ENCODE measurements at regions not wholly inside any gene's neighbourhood (a gene's known extent, or its start where the extent isn't known, plus 50 kb on each side); places are given as distances from the start of the nearest gene placed in this dataset.

DNA sequence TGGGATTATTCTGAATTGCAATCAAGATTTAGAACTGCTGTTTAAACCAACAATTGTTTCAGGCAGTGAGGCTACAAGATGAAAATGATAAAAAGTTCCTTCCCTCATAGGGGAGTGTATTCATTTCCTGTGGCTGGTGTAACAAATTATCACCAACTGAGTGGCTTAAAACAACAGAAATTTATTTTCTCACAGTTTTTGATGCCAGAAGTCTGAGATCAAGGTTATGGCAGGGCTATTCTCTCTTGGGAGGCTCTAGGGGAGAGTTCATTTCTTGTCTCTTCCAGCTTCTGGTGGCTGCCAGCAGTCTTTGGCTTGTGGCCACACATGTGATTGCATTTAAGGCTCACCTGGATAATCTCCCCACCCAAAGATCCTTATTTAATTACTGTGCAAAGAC lies 290.5 kb upstream of the ZSWIM2 start:
- ATAC-seq = no peak
- Mint-ChIP-seq H3K36me3 (no peaks in the 10 kb centered on the region), H3K27me3 (ENCODE audit: low read depth) (no peaks in the 10 kb centered on the region), H3K9me3 (peaks cover 12% of the 10 kb centered on the region), H3K4me1 (no peaks in the 10 kb centered on the region), H3K27ac (no peak overlapping the region), H3K4me3 (no peak overlapping the region)
- CTCF ChIA-PET = interaction anchor here (1.2 kb wide), 1 partner anchor 21 kb away, joined by 5 read pairs; no protein-coding TSS in a partner anchor
- TF ChIP-seq TCF7 (CRISPR knock-in tag; IDR thresholded peaks at IDR 0.05; ENCODE audit: low read depth) (no peak), OVOL2 (CRISPR knock-in tag; IDR thresholded peaks at IDR 0.05; ENCODE audit: borderline replicate concordance) (no peak), ZBTB21 (CRISPR knock-in tag; IDR thresholded peaks at IDR 0.05; ENCODE audit: borderline replicate concordance) (no peak), NFATC4 (CRISPR knock-in tag; IDR thresholded peaks at IDR 0.05) (no peak), TEAD4 (CRISPR knock-in tag; IDR thresholded peaks at IDR 0.05) (no peak)
- TF ChIP-seq, protein P1, sequence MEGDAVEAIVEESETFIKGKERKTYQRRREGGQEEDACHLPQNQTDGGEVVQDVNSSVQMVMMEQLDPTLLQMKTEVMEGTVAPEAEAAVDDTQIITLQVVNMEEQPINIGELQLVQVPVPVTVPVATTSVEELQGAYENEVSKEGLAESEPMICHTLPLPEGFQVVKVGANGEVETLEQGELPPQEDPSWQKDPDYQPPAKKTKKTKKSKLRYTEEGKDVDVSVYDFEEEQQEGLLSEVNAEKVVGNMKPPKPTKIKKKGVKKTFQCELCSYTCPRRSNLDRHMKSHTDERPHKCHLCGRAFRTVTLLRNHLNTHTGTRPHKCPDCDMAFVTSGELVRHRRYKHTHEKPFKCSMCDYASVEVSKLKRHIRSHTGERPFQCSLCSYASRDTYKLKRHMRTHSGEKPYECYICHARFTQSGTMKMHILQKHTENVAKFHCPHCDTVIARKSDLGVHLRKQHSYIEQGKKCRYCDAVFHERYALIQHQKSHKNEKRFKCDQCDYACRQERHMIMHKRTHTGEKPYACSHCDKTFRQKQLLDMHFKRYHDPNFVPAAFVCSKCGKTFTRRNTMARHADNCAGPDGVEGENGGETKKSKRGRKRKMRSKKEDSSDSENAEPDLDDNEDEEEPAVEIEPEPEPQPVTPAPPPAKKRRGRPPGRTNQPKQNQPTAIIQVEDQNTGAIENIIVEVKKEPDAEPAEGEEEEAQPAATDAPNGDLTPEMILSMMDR (IDR thresholded peaks at IDR 0.05) = no peak
- TF ChIP-seq, protein P2, sequence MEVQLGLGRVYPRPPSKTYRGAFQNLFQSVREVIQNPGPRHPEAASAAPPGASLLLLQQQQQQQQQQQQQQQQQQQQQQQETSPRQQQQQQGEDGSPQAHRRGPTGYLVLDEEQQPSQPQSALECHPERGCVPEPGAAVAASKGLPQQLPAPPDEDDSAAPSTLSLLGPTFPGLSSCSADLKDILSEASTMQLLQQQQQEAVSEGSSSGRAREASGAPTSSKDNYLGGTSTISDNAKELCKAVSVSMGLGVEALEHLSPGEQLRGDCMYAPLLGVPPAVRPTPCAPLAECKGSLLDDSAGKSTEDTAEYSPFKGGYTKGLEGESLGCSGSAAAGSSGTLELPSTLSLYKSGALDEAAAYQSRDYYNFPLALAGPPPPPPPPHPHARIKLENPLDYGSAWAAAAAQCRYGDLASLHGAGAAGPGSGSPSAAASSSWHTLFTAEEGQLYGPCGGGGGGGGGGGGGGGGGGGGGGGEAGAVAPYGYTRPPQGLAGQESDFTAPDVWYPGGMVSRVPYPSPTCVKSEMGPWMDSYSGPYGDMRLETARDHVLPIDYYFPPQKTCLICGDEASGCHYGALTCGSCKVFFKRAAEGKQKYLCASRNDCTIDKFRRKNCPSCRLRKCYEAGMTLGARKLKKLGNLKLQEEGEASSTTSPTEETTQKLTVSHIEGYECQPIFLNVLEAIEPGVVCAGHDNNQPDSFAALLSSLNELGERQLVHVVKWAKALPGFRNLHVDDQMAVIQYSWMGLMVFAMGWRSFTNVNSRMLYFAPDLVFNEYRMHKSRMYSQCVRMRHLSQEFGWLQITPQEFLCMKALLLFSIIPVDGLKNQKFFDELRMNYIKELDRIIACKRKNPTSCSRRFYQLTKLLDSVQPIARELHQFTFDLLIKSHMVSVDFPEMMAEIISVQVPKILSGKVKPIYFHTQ (CRISPR knock-in tag; IDR thresholded peaks at IDR 0.05) = no peak
- TF ChIP-seq, protein P3, sequence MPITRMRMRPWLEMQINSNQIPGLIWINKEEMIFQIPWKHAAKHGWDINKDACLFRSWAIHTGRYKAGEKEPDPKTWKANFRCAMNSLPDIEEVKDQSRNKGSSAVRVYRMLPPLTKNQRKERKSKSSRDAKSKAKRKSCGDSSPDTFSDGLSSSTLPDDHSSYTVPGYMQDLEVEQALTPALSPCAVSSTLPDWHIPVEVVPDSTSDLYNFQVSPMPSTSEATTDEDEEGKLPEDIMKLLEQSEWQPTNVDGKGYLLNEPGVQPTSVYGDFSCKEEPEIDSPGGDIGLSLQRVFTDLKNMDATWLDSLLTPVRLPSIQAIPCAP (CRISPR knock-in tag; IDR thresholded peaks at IDR 0.05) = no peak
- TF ChIP-seq, protein P4, sequence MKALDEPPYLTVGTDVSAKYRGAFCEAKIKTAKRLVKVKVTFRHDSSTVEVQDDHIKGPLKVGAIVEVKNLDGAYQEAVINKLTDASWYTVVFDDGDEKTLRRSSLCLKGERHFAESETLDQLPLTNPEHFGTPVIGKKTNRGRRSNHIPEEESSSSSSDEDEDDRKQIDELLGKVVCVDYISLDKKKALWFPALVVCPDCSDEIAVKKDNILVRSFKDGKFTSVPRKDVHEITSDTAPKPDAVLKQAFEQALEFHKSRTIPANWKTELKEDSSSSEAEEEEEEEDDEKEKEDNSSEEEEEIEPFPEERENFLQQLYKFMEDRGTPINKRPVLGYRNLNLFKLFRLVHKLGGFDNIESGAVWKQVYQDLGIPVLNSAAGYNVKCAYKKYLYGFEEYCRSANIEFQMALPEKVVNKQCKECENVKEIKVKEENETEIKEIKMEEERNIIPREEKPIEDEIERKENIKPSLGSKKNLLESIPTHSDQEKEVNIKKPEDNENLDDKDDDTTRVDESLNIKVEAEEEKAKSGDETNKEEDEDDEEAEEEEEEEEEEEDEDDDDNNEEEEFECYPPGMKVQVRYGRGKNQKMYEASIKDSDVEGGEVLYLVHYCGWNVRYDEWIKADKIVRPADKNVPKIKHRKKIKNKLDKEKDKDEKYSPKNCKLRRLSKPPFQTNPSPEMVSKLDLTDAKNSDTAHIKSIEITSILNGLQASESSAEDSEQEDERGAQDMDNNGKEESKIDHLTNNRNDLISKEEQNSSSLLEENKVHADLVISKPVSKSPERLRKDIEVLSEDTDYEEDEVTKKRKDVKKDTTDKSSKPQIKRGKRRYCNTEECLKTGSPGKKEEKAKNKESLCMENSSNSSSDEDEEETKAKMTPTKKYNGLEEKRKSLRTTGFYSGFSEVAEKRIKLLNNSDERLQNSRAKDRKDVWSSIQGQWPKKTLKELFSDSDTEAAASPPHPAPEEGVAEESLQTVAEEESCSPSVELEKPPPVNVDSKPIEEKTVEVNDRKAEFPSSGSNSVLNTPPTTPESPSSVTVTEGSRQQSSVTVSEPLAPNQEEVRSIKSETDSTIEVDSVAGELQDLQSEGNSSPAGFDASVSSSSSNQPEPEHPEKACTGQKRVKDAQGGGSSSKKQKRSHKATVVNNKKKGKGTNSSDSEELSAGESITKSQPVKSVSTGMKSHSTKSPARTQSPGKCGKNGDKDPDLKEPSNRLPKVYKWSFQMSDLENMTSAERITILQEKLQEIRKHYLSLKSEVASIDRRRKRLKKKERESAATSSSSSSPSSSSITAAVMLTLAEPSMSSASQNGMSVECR (CRISPR knock-in tag; IDR thresholded peaks at IDR 0.05; ENCODE audit: borderline replicate concordance) = no peak
- TF ChIP-seq, protein P5, sequence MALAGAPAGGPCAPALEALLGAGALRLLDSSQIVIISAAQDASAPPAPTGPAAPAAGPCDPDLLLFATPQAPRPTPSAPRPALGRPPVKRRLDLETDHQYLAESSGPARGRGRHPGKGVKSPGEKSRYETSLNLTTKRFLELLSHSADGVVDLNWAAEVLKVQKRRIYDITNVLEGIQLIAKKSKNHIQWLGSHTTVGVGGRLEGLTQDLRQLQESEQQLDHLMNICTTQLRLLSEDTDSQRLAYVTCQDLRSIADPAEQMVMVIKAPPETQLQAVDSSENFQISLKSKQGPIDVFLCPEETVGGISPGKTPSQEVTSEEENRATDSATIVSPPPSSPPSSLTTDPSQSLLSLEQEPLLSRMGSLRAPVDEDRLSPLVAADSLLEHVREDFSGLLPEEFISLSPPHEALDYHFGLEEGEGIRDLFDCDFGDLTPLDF (CRISPR knock-in tag; IDR thresholded peaks at IDR 0.05) = no peak
- POLR2A ChIA-PET = interaction anchor here (0.6 kb wide), 1 partner anchor 283 kb away, joined by 5 read pairs; no protein-coding TSS in a partner anchor
- DNase-seq (ENCODE audit: low spot score) = no peak

DNA sequence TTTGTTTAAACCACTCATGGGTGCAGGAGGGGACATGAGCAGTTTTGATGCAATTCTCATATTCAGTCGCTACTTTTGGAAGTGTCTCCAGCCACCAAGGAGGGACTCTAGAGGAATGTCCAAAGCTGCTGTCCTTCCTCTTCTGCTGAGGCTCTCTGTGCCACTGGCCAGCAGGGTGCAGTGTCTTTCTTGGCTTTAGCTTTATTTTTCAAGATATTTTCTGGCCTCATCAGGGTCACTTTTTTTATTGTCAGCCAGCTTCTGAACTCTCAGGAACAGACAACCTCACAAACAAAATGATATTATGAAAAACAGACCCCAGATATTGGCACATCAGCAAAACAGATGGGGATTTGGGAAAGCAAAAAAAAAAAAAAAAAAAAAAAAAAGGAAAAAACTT lies 289.3 kb upstream of the ZSWIM2 start:
- H3K9me3 Mint-ChIP-seq = peaks cover 9% of the 10 kb centered on the region
- H3K4me3 Mint-ChIP-seq = no peak overlapping the region
- H3K27ac Mint-ChIP-seq = no peak overlapping the region
- H3K36me3 Mint-ChIP-seq = no peaks in the 10 kb centered on the region
- no peaks in the 10 kb centered on the region for H3K27me3 Mint-ChIP-seq (ENCODE audit: low read depth)
- DNase-seq (ENCODE audit: low spot score) (peak; percentile 52), ATAC-seq (peak; percentile 96)
- ChIA-PET CTCF (interaction anchor here (0.6 to 1.5 kb wide), 20 partner anchors 10 to 315 kb away, joined by 3 to 21 read pairs (median 4); partner anchors contain the start of gene CALCRL), POLR2A (interaction anchor here (0.7 to 1.1 kb wide), 3 partner anchors 167 to 310 kb away, joined by 3 to 7 read pairs (median 3); partner anchors contain the start of gene CALCRL)
- H3K4me1 Mint-ChIP-seq = no peaks in the 10 kb centered on the region
- TF ChIP-seq NR2C2 (CRISPR knock-in tag; IDR thresholded peaks at IDR 0.05) (no peak), FOXK1 (CRISPR knock-in tag; IDR thresholded peaks at IDR 0.05) (no peak), MXD4 (CRISPR knock-in tag; IDR thresholded peaks at IDR 0.05; ENCODE audit: borderline replicate concordance) (no peak)
- TF ChIP-seq, protein P6, sequence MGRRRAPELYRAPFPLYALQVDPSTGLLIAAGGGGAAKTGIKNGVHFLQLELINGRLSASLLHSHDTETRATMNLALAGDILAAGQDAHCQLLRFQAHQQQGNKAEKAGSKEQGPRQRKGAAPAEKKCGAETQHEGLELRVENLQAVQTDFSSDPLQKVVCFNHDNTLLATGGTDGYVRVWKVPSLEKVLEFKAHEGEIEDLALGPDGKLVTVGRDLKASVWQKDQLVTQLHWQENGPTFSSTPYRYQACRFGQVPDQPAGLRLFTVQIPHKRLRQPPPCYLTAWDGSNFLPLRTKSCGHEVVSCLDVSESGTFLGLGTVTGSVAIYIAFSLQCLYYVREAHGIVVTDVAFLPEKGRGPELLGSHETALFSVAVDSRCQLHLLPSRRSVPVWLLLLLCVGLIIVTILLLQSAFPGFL (CRISPR knock-in tag; IDR thresholded peaks at IDR 0.05; ENCODE audit: borderline replicate concordance) = no peak
- TF ChIP-seq, protein P5 (CRISPR knock-in tag; IDR thresholded peaks at IDR 0.05) = no peak
- TF ChIP-seq, protein P7, sequence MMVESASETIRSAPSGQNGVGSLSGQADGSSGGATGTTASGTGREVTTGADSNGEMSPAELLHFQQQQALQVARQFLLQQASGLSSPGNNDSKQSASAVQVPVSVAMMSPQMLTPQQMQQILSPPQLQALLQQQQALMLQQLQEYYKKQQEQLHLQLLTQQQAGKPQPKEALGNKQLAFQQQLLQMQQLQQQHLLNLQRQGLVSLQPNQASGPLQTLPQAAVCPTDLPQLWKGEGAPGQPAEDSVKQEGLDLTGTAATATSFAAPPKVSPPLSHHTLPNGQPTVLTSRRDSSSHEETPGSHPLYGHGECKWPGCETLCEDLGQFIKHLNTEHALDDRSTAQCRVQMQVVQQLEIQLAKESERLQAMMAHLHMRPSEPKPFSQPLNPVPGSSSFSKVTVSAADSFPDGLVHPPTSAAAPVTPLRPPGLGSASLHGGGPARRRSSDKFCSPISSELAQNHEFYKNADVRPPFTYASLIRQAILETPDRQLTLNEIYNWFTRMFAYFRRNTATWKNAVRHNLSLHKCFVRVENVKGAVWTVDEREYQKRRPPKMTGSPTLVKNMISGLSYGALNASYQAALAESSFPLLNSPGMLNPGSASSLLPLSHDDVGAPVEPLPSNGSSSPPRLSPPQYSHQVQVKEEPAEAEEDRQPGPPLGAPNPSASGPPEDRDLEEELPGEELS (CRISPR knock-in tag; IDR thresholded peaks at IDR 0.05) = no peak
